Activated T-cell treated with anti-CD3 and anti-CD28 coated beads, Interleukin-2, amount 50 U/mL, for 48 hours (primary cell): ENCODE measurements at regions not wholly inside any gene's neighbourhood (a gene's known extent, or its start where the extent isn't known, plus 50 kb on each side); places are given as distances from the start of the nearest gene placed in this dataset.
A peak's percentile ranks its signal among the peaks of the same experiment; 100 is the strongest.
"Not testable (repeated sequence)": the region's sequence is repeated elsewhere in the genome, so short reads cannot be mapped to it uniquely, and the experiment has no call there.

Experiments
- DNase-seq, 2 experiments: peaks; one replicate each; pipeline ENCODE4 v3.0.0-alpha.2; 2020

GRCh38 chr12:96085475-96085874 lies 50.1 kb upstream of the LTA4H start:
- no peak for DNase-seq

DNA sequence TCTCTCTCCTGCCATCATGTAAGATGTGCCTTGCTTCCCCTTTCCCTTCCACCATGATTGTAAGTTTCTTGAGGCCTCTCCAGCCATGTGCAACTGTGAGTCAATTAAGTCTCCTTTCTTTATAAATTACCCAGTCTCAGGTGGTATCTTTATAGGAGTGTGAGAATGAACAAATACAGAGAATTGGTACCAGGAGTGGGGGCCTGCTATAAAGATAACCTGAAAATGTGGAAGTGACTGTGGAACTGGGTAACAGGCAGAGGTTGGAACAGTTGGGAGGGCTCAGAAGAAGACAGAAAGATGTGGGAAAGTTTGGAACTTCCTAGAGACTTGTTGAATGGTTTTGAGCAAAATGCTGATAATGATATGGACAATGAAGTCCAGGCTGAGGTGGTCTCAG lies 50.8 kb upstream of the LTA4H start:
- DNase-seq = not testable (repeated sequence)

- DNase-seq = no peak
These were observed 56.4 kb upstream of the LTA4H start for GRCh38 chr12:96091833-96092232.

DNA sequence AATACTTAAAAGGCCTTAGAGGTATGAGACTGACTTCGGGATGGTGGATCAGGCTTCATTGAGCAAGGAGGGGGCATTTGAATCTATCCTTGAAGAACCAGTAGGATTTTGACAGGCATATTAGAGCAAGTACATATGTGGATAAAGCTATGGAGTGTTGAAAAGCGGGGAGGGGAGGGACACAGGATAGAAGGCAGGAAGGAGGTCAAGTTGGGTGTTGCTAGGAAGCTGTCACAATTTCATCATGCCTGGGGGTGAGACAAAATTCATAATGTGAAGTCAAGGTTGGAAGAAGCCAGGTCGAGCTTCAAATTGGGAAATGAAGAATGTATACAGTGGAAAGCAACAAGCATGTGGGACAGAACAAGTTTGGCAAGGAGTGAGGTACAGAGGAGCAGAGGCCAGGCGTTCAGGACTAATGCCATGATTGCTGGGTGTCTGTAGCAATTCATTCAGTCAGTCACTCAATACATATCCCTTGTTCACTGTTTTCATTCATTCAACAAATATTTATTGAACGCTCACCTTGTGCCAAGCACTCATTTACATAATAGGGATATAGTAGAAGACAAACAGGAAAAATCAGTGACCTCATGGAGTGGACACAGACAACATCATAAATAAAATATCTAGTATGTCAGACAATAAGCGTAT lies 58.3 kb upstream of the LTA4H start:
- DNase-seq = no peak

DNA sequence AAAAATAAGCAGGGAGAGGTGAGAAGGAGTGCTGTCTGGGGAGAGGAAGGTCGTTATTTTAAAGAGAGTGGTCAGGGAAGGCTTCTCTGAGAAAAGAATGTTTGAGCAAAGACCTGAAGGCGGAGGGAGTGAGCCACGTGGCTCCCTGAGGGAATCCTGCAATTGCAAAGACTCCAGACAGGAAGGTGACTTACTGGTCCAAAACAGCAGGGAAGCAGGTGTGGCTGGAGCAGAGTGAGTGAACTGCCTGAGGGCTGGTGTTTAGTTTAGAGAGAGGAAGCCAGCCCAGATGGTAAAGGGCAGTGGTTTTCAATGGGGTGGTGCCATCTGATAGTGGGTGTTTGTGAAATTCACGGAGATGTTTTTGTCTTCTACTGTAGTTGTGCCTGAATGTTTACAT lies 58.8 kb upstream of the LTA4H start:
- no peak for DNase-seq

- DNase-seq = no peak
These were observed 63.2 kb upstream of the LTA4H start for GRCh38 chr12:96098631-96099030.

- DNase-seq = no peak
These were observed 64.0 kb upstream of the LTA4H start for GRCh38 chr12:96099421-96099820.

- DNase-seq = no peak
These were observed 64.6 kb upstream of the LTA4H start for GRCh38 chr12:96099986-96100385.

DNA sequence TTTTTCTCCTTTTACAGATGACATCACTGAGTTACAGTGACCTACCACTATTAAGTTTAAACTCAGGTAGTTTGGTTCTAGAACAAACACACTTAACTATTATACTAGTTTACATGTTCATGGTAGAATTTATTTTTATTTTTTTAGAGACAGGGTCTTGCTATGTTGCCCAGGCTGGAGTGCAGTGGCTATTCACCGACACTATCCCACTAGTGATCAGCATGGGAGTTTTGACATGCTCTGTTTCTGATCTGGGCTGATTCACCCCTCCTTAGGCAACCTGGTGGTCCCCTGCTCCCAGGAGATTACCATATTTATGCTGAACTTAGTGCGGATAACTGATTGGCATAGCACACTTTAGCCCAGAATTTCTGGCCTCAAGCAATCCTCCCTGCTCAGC lies 66.4 kb upstream of the LTA4H start:
- no peak for DNase-seq

- no peak for DNase-seq
These were observed 67.8 kb upstream of the LTA4H start for GRCh38 chr12:96103067-96103644.

- DNase-seq = no peak
These were observed 69.2 kb upstream of the LTA4H start for GRCh38 chr12:96104566-96104965.

DNA sequence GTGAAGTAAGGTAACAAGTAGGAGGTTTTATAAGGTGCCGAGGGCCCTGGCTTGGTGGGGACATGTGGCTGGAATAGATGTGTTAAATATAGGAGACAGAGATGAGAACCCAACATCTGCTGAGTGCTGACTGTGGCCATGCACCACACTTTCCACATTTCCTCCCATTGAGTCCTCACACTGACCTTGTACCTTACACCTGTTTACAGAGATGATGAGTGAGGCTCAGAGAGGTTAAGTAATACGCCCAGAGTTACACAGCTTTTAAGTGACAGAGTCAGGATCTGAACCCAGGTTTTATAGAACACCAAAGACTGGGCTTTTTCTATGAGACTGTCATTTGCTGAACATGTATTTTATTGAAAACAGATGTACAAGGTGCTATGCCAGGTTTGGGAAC lies 70.8 kb upstream of the LTA4H start:
- no peak for DNase-seq

GRCh38 chr12:96107236-96107635 lies 71.8 kb upstream of the LTA4H start:
- DNase-seq = no peak

DNA sequence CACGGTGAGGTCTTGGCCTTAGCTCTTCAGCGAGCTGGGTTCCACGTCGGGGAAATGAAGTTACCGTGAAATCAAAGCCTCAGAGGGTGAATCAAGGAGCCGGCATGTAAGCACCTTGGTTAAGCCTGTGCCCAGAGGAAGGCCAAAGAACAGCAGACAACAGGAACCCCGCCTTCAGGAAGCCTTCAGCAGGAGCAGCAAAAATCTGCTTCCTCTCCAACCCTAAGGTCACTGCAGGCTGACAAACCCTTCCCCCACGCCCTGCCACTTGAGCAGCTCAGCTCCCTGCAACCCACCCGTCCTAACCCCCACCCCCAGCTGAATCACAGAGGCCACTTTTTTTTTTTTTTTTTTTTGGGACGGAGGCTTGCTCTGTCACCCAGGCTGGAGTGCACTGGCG lies 72.9 kb upstream of the LTA4H start:
- peak; percentile 29 to 49 for DNase-seq

DNA sequence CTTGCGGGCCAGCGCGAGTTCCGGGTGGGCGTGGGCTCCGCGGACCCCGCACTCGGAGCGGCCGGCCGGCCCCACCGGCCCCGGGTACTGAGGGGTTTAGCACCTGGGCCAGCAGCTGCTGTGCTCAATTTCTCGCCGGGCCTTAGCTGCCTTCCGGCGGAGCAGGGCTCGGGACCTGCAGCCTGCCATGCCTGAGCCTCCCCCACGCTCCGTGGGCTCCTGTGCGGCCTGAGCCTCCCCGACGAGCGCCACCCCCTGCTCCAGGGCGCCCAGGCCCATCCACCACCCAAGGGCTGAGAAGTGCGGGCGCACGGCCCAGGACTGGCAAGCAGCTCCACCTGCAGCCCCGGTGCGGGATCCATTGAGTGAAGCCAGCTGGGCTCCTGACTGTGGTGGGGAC lies 73.6 kb upstream of the LTA4H start:
- DNase-seq = not testable (repeated sequence)

- DNase-seq = no peak
These were observed 77.3 kb upstream of the LTA4H start for GRCh38 chr12:96112733-96113132.

GRCh38 chr12:96117460-96117859 lies 76.7 kb upstream of the ELK3 start:
- DNase-seq = no peak

DNA sequence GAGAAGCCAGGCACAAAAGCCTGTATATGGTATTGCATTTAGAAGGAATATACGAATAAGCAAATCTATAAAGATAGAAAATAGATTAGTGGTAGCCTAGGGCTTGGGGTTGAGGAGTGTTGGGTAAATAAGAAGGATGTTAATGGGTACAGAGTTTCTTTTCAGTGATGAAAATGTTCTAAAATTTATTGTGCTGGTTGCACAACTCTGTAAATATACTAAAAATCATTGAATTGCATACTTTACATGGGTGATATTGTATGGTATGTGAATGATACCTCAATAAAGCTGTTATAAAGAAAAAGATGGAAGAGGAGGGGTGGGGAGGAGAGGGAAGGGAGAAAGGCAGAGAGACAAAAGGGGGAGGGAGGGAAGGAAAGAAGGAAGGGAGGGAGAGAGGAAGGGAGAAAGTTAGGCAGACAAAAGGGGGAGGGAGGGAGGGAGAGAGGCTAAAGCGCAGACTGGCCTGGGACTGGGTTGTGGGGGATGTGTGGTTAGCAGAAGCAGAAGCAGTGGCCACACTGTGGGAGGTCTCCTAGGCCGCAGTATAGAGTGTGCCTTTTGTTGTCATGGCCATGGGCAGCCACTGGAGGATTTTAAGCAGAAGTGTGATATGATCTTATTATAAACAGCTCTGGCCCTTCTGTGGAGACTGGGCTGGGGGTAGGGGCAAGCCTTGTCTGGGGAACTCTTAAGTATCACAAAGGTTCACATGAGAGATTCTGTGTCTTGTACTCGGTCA lies 73.6 kb upstream of the ELK3 start:
- DNase-seq = no peak

DNA sequence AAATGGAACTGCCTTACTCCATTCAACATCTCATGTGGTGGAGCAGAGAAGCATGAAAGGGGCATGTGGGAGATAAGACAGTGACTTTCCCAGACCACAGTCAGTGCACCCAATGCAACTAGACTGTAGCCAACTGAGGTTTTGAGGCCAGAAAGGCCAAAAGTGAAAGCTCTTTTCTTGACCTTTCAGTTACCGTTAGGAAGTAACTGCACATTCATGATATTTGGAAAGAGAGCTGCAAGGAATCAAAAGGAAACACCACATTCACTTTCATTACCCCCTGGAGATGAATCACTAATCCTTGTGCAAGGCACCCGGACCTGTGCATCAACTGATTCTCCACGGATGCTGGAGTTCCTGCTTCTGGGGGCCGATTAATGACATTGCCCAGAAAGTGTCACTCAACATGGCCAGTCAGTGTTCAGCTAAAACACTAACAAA lies 72.9 kb upstream of the ELK3 start:
- DNase-seq = no peak

GRCh38 chr12:96128292-96128691 lies 65.9 kb upstream of the ELK3 start:
- DNase-seq = not testable (repeated sequence)

- no peak for DNase-seq
These were observed 63.6 kb upstream of the ELK3 start for GRCh38 chr12:96130396-96131059.

GRCh38 chr12:96131230-96131788 lies 62.9 kb upstream of the ELK3 start:
- DNase-seq = no peak

GRCh38 chr12:96132819-96133218 lies 61.4 kb upstream of the ELK3 start:
- no peak for DNase-seq
